ENCODE measurements at regions not wholly inside any gene's neighbourhood (a gene's known extent, or its start where the extent isn't known, plus 50 kb on each side); places are given as distances from the start of the nearest gene placed in this dataset.

DNA sequence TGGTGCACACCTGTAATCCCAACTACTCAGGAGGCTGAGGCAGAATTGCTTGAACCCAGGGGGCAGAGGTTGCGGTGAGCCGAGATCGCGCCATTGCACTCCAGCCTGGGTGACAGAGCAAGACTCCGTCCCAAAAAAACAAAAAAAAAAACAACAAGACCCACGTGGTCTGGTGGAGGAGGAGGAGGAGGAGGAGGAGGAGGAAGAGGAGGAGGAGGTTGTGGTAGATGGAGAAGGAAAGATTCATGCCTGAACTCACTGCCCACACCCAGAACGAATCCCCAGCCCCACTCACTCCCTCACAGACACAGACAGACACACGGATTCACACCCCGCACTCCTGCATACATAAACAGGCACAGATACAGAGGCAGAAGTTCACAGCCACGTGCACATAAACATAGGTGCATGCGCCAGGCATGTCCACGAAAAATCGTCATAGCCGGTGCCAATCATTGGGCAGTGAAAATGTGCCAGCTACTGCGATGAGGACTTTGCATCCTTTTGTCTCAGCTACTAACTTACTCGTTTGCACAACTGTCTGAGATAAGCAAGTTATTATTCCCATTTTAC lies 138.5 kb downstream of the WSCD1 start:
- TF ChIP-seq CTCF (IDR thresholded peaks at IDR 0.05) (no peak), POLR2A (IDR thresholded peaks at IDR 0.05) (no peak), POLR2AphosphoS5 (IDR thresholded peaks at IDR 0.05; ENCODE audit: insufficient read depth in 1 of 2, low read depth in 1 of 2) (no peak)

Data from vagina (tissue), 2 donors.